HUDEP-2 (cell line): ENCODE measurements at regions not wholly inside any gene's neighbourhood (a gene's known extent, or its start where the extent isn't known, plus 50 kb on each side); places are given as distances from the start of the nearest gene placed in this dataset.
"Not testable (repeated sequence)": the region's sequence is repeated elsewhere in the genome, so short reads cannot be mapped to it uniquely, and the experiment has no call there.

Source experiments
- DNase-seq, 76 experiments: peaks; one replicate each; lab custom pipeline; 2025; ENCODE audit not compliant: unreplicated experiment in 76 of 76; lab: John Stamatoyannopoulos, UW

DNA sequence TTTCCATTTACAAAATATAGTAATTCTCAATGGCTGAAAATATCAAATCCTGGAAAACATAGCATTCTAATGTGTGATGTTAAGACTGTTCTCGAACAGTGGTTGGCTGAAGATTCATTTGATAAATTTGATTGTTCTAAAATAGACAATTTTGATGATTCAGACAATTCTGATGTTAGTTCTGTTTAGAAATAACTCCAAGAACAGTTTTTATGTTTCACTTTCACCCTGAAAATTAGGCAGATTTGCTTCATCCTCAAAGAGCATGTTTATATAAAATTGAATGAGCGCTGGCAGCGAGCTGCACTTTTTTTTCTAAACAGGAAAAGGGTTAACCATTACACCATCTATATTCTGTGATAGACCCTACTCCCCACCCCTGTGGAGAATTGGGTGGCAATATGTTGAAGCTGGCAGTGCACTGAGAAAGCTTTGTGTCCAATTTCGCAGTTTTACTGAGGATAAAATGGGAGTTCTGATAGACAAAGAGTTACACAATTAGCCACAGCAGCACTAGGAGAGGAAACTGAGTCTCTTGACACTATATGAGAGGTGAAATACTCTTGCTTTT, 69.6 kb upstream of the TMED7 start:
- no peak for DNase-seq

GRCh38 chr5:115691814-115692213, 66.0 kb upstream of the TMED7 start:
- not testable (repeated sequence) for DNase-seq

- DNase-seq, result no peak
Measured at GRCh38 chr5:115686738-115687074, 60.9 kb upstream of the TMED7 start.

DNA sequence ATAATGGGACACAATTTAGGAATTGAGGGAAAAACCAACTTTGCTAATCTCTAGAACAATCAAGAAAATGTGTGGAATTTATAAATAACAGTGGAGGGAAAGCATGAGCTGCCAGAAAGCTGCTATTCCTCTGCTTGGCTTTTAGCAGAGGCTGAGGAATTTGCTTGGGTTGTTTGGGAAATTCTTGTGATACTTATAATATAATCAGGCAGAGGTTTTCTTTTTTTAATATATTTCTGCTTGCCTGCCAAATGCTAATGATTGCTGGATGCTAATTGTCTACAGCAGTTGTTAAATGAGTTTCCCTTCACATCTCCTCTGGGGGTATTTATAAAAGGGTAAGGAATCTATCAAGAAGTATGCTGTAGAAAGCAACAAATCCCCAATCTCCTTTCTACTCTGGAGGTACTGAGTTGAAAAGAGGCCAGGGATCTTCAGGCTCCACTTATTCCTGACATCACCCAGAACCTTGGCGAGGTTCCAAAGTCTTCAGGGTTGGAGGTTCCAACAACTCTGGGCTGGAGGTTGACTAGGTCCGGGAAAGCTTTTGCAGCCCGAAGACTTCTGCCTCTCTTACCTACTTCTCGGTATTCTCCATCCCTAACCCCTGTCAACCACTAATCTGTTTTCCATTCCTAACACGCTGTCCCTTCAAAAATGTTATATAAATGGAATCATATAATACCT, 60.4 kb upstream of the TMED7 start:
- peak in 1 of 76 experiments; percentile 0 for DNase-seq

DNA sequence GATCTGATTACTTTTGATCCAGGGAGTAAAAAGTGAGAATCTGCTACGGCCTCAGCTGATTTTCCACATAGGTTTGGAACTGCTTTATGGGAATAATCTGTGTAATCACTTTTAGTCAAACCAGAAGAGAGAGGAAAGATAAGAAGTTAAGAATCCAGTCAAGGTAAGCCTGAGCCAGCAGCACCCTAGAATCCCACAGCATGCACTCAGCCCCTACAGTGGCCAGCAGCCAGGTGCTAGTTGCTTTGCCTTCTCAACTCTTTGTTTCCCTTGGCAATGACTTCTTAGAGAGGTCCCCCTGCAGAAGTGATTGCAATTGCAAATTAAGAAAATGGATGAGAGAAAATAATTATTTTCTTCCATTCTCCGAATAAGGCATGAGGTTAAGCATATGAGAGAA, 59.7 kb upstream of the TMED7 start:
- DNase-seq, result no peak

DNA sequence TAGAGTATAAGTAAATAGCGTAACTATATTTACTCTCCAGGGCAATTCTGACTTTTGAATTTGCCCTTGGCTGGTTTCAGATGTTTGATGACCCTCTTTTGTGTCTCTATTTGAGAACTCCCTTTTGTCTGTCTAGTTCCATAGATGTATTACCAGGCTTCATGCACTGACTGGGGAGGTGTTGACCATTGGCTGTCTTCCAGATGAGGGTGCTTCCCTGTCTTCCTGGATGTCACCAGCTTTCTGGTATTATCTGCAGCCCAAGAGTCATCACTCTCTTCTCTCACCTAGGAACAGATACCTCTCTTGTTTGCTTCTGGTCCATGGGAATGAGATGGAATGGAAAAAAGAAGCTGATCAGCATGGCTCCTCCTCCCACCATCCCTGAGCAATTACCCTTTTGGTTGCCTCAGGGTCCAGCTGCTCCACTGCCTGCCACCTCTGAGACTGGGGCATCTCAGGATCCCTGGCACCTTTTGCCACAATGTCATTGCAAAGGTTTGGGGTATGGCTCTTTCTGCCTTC, 58.7 kb upstream of the TMED7 start:
- DNase-seq, result no peak

- DNase-seq, result no peak
Measured at GRCh38 chr5:115683081-115683480, 57.2 kb upstream of the TMED7 start.
